Neural crest cell (in vitro differentiated cells): ENCODE measurements at regions not wholly inside any gene's neighbourhood (a gene's known extent, or its start where the extent isn't known, plus 50 kb on each side); places are given as distances from the start of the nearest gene placed in this dataset.

Source experiments
- DNase-seq: peaks from one replicate; pipeline ENCODE4 v3.0.0; 2021; ENCODE audit warnings: low read depth, mixed read lengths, low spot score
- H3K27ac Mint-ChIP-seq: one replicate; pipeline ENCODE4 v1.8.0; 2021; ENCODE audit warnings: mild to moderate bottlenecking, mixed read lengths; ENCODE audit not compliant: unreplicated experiment
- H3K27me3 Mint-ChIP-seq: 2 replicates; pipeline ENCODE4 v1.8.0; 2021; ENCODE audit warnings: low read depth, mild to moderate bottlenecking, mixed read lengths
- H3K36me3 Mint-ChIP-seq: 2 replicates; pipeline ENCODE4 v1.8.0; 2021; ENCODE audit warnings: low read depth, mild to moderate bottlenecking, mixed read lengths
- H3K4me1 Mint-ChIP-seq: 2 replicates; pipeline ENCODE4 v1.8.0; 2021; ENCODE audit warnings: mixed read lengths
- H3K4me3 Mint-ChIP-seq: one replicate; pipeline ENCODE4 v1.8.0; 2021; ENCODE audit warnings: mild to moderate bottlenecking, mixed read lengths
- H3K9me3 Mint-ChIP-seq: 2 replicates; pipeline ENCODE4 v1.8.0; 2021; ENCODE audit warnings: mixed read lengths
- TF ChIP-seq, protein P1 (sequence below): fragments of 200-600 bp; sonication (generic); conservative IDR thresholded peaks from 2 replicates; pipeline ENCODE4 v1.5.0; 2021; ENCODE audit warnings: antibody characterized with exemption, mild to moderate bottlenecking

DNA sequence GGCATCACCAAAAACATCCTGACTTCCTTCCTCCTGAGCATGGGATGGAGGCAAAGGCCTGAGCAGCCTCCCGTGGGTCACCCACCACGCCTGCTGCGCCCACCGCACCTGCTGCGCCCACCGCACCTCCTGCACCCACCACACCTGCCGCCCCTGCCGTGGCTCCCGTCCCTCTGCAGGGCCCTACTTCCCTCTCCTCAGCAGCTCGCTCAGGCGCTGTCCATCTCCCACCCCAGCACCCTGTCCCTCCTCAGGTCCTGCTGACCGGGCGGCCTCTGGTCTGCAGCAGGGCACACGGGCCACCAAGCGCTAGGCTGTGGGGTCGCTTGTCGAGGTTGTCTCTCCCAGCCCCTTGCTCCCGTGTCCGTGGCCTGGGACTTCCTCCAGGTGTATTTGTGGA, 72.7 kb upstream of the SLCO4A1 start:
- Mint-ChIP-seq H3K36me3 (no peaks in the 10 kb centered on the region), H3K27ac (no peak overlapping the region), H3K9me3 (no peaks in the 10 kb centered on the region), H3K27me3 (peaks cover 28% of the 10 kb centered on the region), H3K4me1 (peaks cover 7% of the 10 kb centered on the region), H3K4me3 (no peak overlapping the region)
- no peak for DNase-seq
- TF ChIP-seq, protein P1, sequence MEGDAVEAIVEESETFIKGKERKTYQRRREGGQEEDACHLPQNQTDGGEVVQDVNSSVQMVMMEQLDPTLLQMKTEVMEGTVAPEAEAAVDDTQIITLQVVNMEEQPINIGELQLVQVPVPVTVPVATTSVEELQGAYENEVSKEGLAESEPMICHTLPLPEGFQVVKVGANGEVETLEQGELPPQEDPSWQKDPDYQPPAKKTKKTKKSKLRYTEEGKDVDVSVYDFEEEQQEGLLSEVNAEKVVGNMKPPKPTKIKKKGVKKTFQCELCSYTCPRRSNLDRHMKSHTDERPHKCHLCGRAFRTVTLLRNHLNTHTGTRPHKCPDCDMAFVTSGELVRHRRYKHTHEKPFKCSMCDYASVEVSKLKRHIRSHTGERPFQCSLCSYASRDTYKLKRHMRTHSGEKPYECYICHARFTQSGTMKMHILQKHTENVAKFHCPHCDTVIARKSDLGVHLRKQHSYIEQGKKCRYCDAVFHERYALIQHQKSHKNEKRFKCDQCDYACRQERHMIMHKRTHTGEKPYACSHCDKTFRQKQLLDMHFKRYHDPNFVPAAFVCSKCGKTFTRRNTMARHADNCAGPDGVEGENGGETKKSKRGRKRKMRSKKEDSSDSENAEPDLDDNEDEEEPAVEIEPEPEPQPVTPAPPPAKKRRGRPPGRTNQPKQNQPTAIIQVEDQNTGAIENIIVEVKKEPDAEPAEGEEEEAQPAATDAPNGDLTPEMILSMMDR: no peak

GRCh38 chr20:62570403-62570802, 71.9 kb upstream of the SLCO4A1 start:
- H3K36me3 Mint-ChIP-seq: no peaks in the 10 kb centered on the region
- H3K9me3 Mint-ChIP-seq: no peaks in the 10 kb centered on the region
- H3K4me3 Mint-ChIP-seq: no peak overlapping the region
- peaks cover 7% of the 10 kb centered on the region for H3K4me1 Mint-ChIP-seq
- no peak for DNase-seq
- H3K27me3 Mint-ChIP-seq: peaks cover 35% of the 10 kb centered on the region
- TF ChIP-seq, protein P1: no peak
- no peak overlapping the region for H3K27ac Mint-ChIP-seq

DNA sequence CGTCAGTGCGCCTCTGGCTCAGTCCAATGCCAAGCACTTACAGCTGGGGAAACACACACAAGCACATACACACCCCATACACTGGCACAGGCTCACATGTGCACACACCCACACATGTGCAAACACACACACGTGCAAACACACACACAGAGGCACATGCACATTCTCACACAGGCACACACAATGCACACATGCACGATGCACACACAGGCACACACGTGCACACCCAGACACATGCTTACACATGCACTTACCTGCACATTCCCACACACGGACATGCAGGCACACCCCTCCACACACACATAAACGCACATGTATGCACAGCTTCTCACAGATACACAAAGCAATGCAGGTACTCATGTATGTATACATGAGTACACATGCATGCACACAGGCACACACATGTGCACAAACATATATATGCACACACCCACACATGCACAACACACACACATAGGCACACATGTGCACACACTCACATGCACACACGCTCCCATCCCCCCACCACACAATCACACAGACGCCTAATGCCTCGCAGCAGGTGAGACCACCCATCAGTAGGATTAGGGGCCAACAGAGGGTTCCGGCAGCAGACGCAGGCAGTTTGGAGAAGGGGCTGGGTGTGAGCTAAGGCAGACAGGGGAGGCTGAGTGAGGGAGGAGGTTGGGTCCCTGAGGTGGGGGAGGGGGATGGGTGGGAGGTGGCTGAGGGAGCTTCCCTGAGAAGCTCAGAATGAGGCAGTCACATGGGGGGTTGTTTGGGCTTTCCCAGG, 71.2 kb upstream of the SLCO4A1 start:
- Mint-ChIP-seq H3K9me3 (no peaks in the 10 kb centered on the region), H3K4me1 (peaks cover 13% of the 10 kb centered on the region), H3K27ac (no peak overlapping the region), H3K4me3 (no peak overlapping the region), H3K36me3 (no peaks in the 10 kb centered on the region), H3K27me3 (peaks cover 39% of the 10 kb centered on the region)
- TF ChIP-seq, protein P1: no peak
- no peak for DNase-seq

GRCh38 chr20:62571669-62572344, 70.5 kb upstream of the SLCO4A1 start:
- H3K4me1 Mint-ChIP-seq: peaks cover 13% of the 10 kb centered on the region
- H3K9me3 Mint-ChIP-seq: no peaks in the 10 kb centered on the region
- no peak overlapping the region for H3K27ac Mint-ChIP-seq
- TF ChIP-seq, protein P1: peak; percentile 12
- peaks cover 42% of the 10 kb centered on the region for H3K27me3 Mint-ChIP-seq
- H3K36me3 Mint-ChIP-seq: no peaks in the 10 kb centered on the region
- DNase-seq: no peak
- no peak overlapping the region for H3K4me3 Mint-ChIP-seq

DNA sequence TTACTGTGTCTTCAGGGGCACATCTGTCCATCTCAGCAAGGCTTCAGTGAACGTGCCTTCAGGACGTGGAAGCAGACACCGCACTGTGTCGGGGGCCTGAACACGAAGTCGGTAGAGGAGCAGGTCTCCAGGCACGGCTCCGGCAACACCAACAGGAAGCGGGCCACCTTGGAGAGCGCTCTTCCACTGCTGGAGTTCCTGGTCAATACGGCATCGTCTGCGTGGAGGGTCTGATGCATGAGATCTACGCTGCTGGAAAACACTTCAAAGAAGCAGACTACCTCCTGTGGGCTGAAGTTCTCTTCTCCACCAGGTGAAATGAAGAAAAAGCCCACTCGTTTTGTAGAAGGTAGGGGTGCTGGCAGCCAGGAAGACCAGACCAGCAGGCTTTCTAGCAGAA, 69.3 kb upstream of the SLCO4A1 start:
- TF ChIP-seq, protein P1: no peak
- no peak for DNase-seq
- no peaks in the 10 kb centered on the region for H3K36me3 Mint-ChIP-seq
- no peak overlapping the region for H3K27ac Mint-ChIP-seq
- no peak overlapping the region for H3K4me3 Mint-ChIP-seq
- no peaks in the 10 kb centered on the region for H3K9me3 Mint-ChIP-seq
- peaks cover 13% of the 10 kb centered on the region for H3K4me1 Mint-ChIP-seq
- H3K27me3 Mint-ChIP-seq: peaks cover 47% of the 10 kb centered on the region
